DMS79 (cell line): ENCODE measurements at regions not wholly inside any gene's neighbourhood (a gene's known extent, or its start where the extent isn't known, plus 50 kb on each side); places are given as distances from the start of the nearest gene placed in this dataset.
"Not testable (repeated sequence)": the region's sequence is repeated elsewhere in the genome, so short reads cannot be mapped to it uniquely, and the experiment has no call there.

Experiments used
- DNase-seq: peaks from one replicate; lab custom pipeline; 2025; lab: John Stamatoyannopoulos, UW

DNA sequence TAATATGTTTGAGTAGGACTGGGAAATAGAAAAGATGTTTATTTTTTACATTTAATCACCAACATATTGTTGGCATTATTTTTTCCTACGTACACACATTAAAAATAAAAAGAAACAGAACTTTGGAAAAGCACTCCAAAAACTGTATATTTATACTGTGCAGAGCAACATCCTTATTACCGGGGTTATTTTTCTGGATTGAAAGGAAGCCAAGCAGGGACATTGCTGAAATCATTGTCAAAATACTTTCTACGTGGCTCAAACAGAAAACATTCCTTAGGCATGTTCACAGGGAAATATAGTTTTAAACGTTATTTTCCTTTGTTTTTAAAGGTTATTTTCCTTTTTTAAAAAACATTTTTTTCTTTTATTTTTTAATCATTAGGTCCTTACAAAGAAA is 315.0 kb upstream of the SMIM21 start:
- no peak for DNase-seq

DNA sequence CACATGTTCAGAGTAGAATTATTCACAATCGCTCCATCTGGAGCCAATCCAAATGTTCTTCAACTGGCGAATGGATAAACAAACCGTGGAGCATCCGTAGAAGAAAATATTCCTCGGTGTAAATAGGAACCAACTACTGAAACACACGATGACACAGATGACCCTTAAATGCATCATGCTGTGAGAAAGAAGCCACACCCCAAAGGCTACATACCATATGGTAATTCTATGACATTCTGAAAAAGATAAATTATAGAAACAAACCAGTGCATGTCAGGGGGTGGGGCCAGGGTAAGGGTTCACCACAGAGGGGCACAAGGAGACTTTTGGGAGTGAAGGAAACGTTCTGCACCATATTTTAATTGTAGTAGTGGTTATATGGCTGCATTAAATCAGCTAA is 312.2 kb upstream of the SMIM21 start:
- no peak for DNase-seq

DNA sequence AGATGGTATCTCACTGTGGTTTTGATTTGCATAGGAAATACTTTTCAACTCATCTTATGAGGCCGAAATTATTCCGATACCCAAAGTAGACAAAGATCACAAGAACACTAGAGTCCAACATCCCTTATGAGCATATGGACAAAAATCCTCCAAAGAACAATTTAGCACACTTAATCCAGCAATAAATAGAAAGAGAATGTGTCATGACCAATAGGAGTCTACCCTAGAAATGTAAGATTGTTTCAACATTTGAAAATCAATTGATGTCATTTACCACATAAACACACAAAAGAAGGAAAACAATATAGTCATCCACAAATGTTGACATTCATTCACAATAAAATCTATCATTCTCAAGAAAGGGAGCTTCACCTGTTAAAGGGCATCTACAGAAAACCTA is 307.8 kb upstream of the SMIM21 start:
- DNase-seq = no peak

DNA sequence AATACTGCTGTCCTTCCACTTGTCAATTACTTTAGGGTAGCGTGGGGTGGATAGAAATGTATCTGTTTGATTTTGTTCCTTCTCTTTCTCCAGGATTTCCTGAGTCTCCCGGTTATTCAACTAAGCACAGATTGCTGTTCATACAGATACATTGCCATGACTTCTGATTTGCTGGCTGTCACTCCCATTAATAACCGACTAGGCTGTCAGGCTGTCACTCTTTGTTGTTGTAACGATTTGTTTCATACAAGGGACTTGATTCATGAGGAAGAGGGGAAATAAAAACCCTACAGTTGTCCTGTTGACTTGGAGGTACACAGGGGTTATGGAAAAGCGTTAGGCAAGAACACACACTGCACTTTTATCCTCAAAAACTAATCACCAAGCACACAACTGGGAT is 302.7 kb upstream of the SMIM21 start:
- no peak for DNase-seq

DNA sequence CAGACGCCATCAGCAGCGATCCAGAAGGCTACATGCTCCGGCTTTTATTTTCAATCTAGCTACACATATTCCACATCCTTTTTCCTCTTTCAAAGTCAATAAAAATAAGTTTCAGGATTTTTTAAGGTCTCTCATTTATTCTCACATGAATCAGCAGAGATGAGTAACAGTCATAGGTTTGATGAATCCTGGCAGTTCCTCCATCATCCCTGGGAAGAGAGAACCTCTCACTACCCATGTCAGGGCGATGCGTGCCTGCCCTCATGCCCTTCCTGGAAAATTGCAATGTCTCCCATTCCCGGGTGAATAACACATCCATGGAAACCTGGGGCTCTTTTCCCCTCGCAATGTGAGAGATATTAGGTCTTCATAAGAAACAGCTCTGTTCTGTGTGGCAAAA is 301.1 kb upstream of the SMIM21 start:
- DNase-seq = no peak

DNA sequence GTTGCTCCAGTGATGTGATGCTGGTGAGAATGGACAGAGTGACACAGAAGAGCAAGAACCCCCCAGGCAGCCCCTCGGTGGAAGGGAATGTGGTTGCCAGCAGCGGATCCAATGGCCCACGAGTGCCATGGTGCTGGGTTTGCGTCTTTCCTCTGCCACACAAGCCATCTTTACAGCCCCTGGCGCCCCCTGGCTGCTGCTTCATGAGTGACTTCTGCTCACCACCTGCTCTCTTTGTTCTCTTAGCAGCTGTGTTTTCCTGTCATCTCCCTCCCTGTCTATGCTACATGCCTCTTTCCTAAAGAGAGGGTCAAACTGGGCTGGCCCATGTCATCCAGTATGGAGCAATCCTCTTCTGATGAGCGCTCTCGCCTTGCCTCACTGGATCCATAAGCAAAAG is 300.0 kb upstream of the SMIM21 start:
- DNase-seq = no peak

DNA sequence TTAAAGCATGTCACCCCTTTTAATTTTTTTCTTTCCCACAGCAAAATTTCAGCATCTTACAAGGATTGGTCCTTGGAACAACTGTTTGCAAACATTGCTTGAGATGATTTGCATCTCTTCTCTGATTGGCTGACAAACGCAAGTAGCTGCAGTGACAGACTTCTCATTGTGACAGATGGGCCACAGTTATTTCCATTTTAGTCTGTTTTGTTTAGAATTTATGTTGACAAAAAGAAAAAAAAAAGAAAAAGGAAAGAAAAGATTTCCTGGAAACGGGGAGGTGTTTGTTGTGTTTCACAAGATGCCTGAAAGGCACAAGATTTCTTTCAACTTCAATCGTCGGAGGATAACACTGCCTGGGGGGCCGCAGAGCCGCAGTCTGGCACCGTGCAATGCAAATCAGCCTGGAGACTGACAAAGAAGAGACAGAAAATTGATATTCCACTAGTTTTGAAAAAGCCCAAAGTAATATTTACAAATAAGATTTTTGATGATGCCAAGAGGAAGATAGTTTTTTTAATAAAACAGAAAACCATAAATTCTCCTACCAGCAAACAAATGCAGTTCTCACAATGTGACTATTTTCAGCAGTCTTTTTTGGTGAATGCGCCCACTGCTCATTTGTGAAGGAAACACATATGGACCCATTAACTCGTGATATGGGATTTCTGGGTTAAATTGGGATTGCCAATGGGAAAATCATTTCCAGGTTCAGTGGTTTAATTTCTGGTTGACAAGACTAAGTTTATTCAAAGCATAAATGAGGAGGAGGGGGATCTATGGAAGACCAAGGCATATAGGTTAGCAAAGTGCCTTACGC is 296.2 kb upstream of the SMIM21 start:
- no peak for DNase-seq

DNA sequence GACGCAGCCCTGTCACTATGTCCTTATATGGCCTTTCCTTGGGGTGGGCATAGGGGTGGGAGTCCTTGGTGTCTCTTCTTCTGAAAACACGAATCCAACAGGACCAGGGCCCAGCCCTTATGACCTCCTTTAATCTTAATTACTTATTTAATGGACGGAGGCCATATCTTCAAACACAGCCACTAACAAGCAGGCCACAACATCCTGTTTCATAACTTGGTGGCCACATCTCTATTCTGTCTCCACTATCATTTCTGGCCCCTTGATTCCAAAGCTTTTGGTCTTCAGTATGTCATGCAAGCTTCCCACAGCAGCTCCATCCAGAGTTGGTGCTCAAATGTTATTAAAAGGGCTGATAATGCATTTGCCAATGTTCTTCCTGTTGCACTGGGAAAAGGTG is 287.3 kb upstream of the SMIM21 start:
- no peak for DNase-seq

DNA sequence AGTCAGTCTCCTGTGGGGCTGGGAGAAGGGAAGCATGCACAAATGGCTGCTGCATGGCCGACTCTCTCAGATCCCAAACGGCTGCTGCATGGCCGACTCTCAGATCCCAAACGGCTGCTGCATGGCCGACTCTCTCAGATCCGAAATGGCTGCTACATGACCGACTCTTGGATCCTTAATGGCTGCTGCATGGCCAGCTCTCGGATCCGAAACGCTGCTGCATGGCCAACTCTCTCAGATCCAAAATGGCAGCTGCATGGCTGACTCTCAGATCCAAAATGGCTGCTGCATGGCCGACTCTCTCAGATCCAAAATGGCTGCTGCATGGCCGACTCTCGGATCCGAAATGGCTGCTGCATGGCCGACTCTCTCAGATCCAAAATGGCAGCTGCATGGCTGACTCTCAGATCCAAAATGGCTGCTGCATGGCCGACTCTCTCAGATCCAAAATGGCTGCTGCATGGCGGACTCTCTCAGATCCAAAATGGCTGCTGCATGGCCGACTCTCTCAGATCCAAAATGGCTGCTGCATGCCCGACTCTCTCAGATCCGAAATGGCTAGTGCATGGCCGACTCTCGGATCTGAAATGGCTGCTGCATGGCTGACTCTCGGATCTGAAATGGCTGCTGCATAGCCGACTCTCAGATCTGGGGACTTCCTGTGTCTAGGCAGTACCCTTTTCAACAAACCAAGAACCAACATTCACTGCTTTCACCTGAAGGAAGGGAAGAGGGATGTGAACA is 284.8 kb upstream of the SMIM21 start:
- DNase-seq = not testable (repeated sequence)

DNA sequence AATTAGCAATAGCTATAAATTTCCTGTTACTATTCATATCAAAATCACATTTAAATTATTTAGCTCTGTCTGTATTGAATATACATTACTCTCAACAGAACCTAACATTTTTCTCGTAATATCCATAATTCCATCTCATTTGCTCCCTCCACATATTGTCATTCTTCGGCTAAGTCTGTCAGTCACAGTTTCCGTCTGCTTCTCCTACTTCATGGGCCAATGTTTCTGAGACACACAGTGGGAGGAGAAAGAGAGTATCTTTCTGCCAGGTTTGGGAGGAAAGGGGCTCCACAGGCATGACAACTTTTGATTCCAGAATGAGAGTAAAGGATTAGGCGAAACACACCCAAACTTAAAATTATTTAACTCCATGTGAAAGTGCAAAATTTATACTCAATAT is 273.1 kb upstream of the SMIM21 start:
- no peak for DNase-seq

DNA sequence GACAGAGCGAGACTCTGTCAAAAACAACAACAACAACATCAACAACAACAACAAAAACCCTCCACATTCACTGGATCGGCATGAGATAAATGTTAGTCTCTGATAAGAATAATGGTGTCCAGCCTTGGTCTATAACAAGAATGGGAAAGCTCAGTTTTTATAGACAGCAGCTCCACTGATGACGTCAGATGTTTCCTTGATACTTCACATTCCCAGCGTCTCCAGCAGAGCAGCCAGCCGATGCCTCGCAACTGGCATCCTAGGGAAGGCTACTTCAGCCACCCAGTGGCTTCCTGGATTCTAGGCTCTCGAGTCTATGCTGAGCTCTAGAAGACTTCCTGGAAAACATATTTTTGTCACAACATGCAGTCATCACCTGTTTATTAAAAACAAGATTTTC is 271.4 kb upstream of the SMIM21 start:
- DNase-seq = no peak

DNA sequence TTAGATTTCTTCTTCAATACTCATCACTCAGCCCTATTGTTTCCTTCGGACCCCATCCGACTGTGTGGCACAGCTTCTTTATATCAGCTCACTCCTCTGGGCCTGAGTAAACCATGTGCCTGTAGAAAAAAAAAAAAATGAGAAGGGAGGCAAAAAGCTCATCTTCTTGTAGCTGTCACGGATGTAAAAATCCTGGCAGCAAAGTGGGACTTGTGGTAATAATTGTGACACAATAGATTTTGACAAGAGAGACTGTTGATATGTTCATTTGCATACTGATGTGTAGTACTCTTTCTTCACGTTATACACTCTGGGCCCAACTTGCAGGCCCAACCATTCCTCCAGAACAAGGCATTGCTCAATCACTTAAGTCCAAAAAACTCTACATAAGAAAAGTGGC is 270.0 kb upstream of the SMIM21 start:
- DNase-seq = no peak

DNA sequence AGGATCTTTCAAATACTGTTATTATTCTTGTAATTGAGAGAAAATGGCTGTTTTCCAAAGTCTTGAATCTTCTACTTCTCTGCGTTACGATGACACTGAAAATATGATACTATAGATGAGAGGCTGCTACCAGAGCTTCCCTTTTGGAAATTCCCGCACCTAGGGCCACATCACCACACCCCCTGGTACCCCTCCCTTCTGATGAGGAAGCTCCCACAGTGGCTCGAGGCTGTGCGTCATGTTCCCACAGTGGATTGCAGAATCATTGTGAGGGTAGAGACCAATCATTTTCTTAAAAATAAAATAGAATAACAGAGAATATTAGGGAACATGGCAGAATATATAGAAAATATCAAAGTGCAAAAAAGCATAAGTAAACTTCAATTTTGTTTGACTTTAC is 268.9 kb upstream of the SMIM21 start:
- DNase-seq = no peak

DNA sequence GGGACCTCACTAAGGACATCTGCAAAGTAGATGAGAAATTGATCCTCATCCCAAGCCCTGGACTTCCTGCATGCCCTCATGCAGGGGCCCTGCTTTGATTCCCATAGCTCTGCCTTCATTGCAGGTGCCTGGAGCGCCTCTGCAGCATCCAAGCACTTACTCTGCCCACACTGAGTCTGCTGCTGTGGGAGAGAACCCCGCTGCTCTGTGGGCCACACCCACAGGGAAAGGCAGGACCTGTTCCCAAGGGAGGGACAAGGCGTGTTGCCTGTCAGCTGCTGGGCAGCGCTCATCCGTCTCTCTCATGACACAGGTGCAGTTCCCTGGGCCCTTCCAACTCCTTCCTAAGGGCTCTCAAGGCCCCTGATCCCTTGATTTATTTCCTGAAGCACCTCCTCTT is 266.8 kb upstream of the SMIM21 start:
- no peak for DNase-seq

DNA sequence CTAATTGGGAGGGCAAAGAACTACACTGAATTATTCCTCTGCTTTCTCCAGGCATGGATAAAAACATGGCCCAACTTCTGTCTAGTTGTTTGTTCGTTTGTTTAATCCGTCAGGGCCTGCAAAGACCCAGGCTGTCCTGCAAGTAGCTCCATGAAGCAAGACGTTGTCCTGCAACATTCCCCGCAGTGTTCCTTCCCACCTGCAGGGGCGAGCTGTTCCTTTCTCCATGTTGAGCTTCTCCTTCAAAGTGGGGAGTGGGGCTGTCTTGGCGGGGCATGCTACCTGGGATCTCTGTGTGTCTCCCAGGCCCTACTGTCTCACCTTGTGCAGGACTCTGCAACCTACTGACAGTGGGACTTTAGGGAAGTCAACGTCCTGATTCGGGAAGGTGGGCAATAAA is 264.0 kb upstream of the SMIM21 start:
- DNase-seq = no peak

DNA sequence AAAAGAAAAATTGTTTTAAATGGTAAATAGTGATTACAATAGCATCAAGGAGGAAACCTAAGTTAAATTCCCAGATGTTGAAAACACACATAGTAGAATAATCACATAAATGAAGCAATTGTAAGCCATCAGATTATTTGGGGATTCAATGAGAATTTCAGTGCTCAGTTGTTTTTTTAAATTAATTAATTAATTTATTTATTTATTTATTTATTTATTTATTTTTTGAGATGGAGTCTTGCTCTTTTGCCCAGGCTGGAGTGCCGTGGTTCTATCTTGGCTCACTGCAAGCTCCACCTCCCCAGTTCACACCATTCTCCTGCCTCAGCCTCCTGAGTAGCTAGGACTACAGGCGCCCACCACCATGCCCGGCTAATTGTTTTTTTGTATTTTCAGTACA is 262.8 kb upstream of the SMIM21 start:
- DNase-seq = not testable (repeated sequence)

DNA sequence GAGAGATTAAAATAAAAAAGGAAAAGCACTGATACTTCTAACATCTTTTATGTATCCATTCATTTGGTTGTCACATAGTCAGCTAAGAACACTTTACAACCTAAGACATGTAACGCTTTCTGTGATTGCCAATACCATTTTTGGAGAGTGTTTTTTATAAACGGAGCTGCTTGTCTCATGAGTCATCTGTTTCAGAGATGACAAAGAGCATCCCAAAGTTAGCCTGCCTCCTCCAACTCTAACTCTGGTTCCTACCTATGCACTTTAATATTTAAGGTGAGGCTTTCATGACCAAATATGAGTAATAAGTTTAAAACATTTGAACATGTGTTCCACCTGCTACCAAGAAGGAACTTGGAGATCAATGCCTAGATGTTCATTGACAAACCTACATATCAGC is 260.1 kb upstream of the SMIM21 start:
- no peak for DNase-seq

DNA sequence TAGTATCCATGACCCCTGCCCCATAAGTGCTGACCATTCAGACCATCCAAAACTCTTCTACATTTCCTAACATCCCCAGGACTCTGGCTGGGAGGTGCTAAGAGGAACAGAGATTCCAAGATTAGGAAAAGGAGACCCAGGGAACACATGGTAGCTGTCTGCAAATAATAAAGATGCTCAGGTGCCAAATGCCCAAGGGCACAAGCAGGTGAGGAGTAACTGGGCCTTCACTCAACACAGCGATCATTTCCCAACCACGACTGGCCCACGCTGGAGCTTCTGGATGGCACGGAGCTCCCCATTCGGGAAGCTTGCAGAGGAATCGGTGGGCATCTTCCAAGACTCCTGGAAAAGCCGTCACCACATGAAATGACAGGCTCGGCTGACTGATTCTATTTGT is 255.9 kb upstream of the SMIM21 start:
- no peak for DNase-seq

DNA sequence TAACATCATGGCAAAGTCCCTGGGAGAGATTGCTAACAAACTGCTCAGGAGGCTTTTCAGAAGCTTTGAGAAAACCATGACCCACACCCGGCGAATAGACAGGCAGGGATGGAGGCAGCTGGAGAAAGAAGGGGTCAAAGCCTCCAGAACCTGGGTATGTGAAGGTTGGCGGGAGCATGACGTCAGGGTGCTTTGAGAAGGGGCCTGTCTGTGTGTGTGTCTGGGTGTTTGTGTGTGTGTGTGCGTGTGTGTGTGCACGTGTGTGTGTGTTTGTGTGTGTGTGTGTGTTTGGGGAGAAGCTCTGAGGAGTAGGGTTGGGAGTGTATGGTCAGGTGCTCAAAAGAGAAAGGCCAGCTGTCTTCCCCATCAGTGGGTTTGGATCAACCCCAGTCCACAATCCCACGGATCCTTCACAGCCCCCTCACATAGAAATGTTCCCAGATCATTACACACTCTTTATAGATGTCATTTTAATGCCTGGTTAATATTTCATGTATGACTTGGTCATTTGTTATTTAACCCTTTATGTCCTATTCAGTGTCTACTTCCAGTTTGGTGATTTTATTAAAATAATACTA is 254.1 kb upstream of the SMIM21 start:
- no peak for DNase-seq

DNA sequence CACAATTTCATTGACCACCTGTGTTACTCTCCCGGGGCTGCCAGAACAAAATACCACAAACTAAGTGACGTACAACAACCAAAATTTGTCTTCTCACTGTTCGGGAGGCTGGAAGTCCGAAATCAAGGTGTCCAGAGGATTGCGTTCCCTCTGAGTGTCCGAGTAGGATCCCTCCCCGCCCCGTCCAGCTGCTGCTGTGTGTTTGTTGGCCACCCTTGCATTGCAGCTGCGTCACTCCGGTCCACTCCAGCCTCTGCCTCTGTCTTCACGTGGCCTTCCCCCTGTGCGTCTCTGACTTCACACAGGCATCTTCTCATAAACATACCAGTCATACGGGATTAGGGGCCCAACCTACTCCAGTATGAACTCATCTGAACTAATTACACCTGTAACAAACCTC is 251.8 kb upstream of the SMIM21 start:
- DNase-seq = no peak

DNA sequence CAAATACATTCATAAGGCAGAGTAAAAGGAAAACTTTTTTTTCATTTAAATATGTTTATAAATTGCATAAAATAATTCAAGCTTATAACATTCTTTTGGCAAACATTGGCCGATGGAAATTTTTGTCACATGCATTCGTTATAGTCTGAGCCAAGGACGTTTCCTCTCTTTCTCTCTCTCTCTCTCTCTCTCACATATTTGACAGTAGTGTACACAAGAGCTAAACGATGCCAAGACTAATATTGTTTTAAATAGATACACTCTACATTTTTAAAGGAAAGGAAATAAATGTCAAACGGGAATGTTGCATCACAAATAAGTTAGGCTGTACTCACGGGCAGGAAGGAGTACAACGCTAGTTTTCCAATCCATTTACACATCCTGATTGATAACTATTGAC is 251.1 kb upstream of the SMIM21 start:
- no peak for DNase-seq

DNA sequence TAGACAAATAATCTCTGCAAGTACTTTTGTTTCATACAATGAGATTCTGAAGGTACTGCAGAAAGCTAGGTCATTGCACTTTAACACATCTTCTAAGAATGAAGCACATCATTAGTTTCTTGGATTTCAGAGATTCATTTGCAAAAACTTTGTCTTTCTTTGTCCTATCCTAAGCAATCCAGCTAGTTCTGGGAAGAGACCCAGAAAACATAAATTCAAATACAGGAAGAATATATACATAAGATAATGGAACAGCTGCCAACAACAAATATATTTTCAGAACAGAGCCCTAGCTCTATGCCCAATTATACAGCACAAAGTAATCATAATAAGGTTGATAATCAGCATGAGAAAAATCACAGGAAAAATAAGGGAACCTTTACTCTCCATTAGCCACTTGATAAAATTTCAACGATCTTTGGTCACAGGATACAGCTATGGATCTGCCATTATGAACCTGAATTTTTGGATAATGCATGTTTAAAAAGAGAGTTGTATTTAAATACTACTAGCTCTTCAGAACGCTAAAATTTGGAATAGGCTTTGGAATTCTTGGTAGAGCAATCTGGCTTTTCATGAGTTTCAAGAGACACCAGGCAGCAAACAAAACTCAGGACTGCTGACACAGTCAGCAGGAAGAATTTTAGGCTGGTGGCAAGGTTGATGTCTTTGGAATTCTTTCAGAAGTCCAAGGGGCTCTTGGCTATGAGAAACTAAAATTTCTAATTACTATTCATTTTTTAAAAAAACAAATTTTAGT is 250.4 kb upstream of the SMIM21 start:
- DNase-seq = no peak

DNA sequence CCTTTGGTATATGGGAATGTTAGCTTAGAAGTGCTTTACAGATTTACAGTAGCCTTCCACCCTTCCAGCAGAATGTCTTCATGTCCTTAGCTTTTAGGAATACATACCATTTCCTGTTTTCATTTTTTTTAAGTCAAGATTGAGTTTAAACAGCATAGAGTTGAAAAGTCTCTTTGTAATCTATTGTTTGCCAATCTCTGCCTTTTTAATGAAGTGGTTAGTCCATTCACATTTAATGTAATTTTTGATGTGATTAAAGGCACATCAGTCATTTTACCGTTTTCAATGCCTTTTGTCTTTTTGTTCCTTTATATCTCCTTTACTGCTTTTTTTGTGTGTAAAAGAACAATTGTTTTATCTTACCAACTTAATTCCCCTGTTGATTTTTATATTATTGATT is 233.4 kb upstream of the SMIM21 start:
- no peak for DNase-seq
